Gastroesophageal sphincter (tissue), 3 donors: ENCODE measurements at regions not wholly inside any gene's neighbourhood (a gene's known extent, or its start where the extent isn't known, plus 50 kb on each side); places are given as distances from the start of the nearest gene placed in this dataset.

ENCODE experiments used
- CTCF ChIP-seq, 4 experiments: fragments of 200-600 bp in 2 of 4; fragments of 450-650 bp in 2 of 4; sonication (generic) in 1 of 4; IDR thresholded peaks; one replicate each; pipeline ENCODE4 v1.5.1; 2017 to 2019; ENCODE audit warnings: antibody characterized with exemption in 4 of 4, mild to moderate bottlenecking in 2 of 4, moderate library complexity in 2 of 4
- EP300 ChIP-seq: sonication (generic); formaldehyde crosslinking; IDR thresholded peaks from one replicate; pipeline ENCODE4 v1.6.1; 2017; ENCODE audit warnings: antibody characterized with exemption, mild to moderate bottlenecking
- POLR2A ChIP-seq, 2 donors: fragments of 450-650 bp; IDR thresholded peaks; one replicate each; pipeline ENCODE4 v1.6.1; 2017; ENCODE audit warnings: antibody characterized with exemption in 2 of 2, mild to moderate bottlenecking in 2 of 2, moderate library complexity in 1 of 2
- POLR2AphosphoS5 ChIP-seq: sonication (generic); formaldehyde crosslinking; IDR thresholded peaks from one replicate; pipeline ENCODE4 v1.6.1; 2017; ENCODE audit warnings: antibody characterized with exemption

DNA sequence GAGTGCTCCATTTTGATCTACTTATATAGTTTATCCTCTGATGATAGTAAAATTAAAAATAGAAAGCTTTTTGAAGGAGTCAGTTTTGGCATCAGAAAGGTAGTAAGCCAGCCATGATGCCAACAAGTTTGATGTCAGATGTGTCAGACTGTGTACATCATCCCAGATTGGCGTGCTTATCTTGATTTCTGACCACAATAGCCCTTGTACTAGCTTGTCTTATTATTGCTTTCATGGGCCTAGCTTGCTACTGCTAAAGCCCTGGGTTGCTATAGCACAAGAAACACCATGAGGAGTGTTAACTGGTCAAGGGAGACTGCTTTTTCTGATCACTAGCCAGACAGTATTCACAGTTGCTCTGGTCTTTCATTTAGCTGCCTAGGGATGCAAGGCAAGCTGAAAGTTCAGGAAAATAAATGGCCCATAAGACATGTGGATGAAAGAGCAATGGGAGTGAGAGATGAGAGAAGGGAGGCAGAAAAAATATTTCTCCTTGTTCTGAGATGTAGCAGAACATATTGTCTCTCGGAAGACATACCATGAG is 1038.5 kb downstream of the JRKL start:
- TF ChIP-seq POLR2AphosphoS5 (no peak), CTCF (IDR thresholded peaks at IDR 0.05) (no peak), EP300 (no peak), POLR2A (IDR thresholded peaks at IDR 0.05) (no peak)
